Breast epithelium (tissue), 3 donors: ENCODE measurements at regions not wholly inside any gene's neighbourhood (a gene's known extent, or its start where the extent isn't known, plus 50 kb on each side); places are given as distances from the start of the nearest gene placed in this dataset.

Experiments used
- POLR2A ChIP-seq: fragments of 450-650 bp; IDR thresholded peaks from one replicate; pipeline ENCODE4 v1.6.1; 2016; ENCODE audit warnings: antibody characterized with exemption, mild to moderate bottlenecking, moderate library complexity
- POLR2AphosphoS5 ChIP-seq, 3 donors: sonication (generic); formaldehyde crosslinking; IDR thresholded peaks; one replicate each; pipeline ENCODE4 v1.6.1; 2017; ENCODE audit warnings: antibody characterized with exemption in 3 of 3
- TF ChIP-seq, protein P1 (sequence below), 3 donors: fragments of 450-650 bp; IDR thresholded peaks; one replicate each; pipeline ENCODE4 v1.5.1; 2016 to 2017; ENCODE audit warnings: antibody characterized with exemption in 3 of 3, mild to moderate bottlenecking in 3 of 3, moderate library complexity in 3 of 3

DNA sequence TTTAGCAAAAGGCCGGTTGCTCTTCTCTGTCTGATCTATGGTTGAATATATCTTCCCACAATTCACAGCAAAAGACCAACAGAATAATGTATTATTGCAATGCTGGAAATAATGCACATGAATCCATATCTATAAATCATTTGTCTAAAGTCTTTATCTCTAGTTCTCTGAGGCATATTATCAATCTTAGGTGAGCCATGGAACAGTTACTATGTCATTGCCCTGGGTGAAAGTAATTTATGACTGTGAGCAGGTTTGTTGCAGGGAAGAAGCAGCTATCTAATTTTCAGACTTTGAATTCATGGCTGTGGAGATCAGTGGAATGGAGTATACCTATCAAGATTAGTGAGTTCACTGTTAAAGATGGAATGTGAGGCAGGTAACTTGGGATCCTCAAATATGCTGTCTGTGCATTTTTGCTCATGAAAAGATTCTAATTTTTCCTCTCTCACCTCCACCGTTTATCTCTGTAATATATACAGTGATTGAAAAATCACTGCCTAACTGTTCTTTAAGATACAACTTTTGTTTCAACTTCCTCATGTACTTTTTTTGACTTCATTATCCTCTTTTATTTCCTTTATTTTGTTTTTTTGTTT, 256.8 kb upstream of the ARSJ start:
- TF ChIP-seq, protein P1, sequence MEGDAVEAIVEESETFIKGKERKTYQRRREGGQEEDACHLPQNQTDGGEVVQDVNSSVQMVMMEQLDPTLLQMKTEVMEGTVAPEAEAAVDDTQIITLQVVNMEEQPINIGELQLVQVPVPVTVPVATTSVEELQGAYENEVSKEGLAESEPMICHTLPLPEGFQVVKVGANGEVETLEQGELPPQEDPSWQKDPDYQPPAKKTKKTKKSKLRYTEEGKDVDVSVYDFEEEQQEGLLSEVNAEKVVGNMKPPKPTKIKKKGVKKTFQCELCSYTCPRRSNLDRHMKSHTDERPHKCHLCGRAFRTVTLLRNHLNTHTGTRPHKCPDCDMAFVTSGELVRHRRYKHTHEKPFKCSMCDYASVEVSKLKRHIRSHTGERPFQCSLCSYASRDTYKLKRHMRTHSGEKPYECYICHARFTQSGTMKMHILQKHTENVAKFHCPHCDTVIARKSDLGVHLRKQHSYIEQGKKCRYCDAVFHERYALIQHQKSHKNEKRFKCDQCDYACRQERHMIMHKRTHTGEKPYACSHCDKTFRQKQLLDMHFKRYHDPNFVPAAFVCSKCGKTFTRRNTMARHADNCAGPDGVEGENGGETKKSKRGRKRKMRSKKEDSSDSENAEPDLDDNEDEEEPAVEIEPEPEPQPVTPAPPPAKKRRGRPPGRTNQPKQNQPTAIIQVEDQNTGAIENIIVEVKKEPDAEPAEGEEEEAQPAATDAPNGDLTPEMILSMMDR (IDR thresholded peaks at IDR 0.05) = no peak
- TF ChIP-seq POLR2AphosphoS5 (IDR thresholded peaks at IDR 0.05) (no peak), POLR2A (no peak)
